ENCODE measurements at regions not wholly inside any gene's neighbourhood (a gene's known extent, or its start where the extent isn't known, plus 50 kb on each side); places are given as distances from the start of the nearest gene placed in this dataset.
"Not testable (repeated sequence)": the region's sequence is repeated elsewhere in the genome, so short reads cannot be mapped to it uniquely, and the experiment has no call there.

GRCh38 chr22:26769663-26770062 is 112.3 kb downstream of the MIAT start:
- no peak overlapping the region for H3K4me3 ChIP-seq
- WGBS, 4 donors: 75 to 100% (median 85%) methylated on average over 1 of the region's 1 CpG; no CpG with 5 or more reads in 1 of the 4 donors
- DNase-seq: no peak
- no peaks in the 10 kb centered on the region for H3K9me3 ChIP-seq (replicated peaks in 1 of 3)
- no peaks in the 10 kb centered on the region for H3K27me3 ChIP-seq
- TF ChIP-seq CTCF (IDR thresholded peaks at IDR 0.05): no peak
- no peak for TF ChIP-seq POLR2A (IDR thresholded peaks at IDR 0.05)
- no peak overlapping the region for H3K27ac ChIP-seq
- no peaks in the 10 kb centered on the region for H3K36me3 ChIP-seq (replicated peaks in 1 of 2)
- intact Hi-C loops (cut with DNase I): no loop called here
- H3K4me1 ChIP-seq (replicated peaks in 1 of 2): peaks cover 7 to 10% of the 10 kb centered on the region in 2 donors

- no peaks in the 10 kb centered on the region for H3K27me3 ChIP-seq
- H3K36me3 ChIP-seq (replicated peaks in 1 of 2): no peaks in the 10 kb centered on the region
- no peaks in the 10 kb centered on the region for H3K9me3 ChIP-seq (replicated peaks in 1 of 3)
- no peak overlapping the region for H3K4me3 ChIP-seq
- intact Hi-C loops (cut with DNase I): no loop called here
- H3K4me1 ChIP-seq (replicated peaks in 1 of 2): peaks cover 7 to 10% of the 10 kb centered on the region in 2 donors
- 39 to 60% (median 48%) methylated on average over 2 of the region's 2 CpGs for WGBS, 4 donors
- no peak for TF ChIP-seq CTCF (IDR thresholded peaks at IDR 0.05)
- no peak for TF ChIP-seq POLR2A (IDR thresholded peaks at IDR 0.05)
- peak in 1 of 7 donors; percentile 27 for DNase-seq
- H3K27ac ChIP-seq: peak overlapping the region in 2 of 5 donors; percentile 26 to 52
Observed at GRCh38 chr22:26770624-26771023, 113.2 kb downstream of the MIAT start.

GRCh38 chr22:26773054-26773453 is 115.7 kb downstream of the MIAT start:
- 89 to 97% methylated on average over 10 to 12 of the region's 28 CpGs; no CpG with 5 or more reads in 2 of the 4 donors for WGBS, 4 donors
- H3K4me3 ChIP-seq; intact Hi-C loops (cut with DNase I); H3K36me3 ChIP-seq (replicated peaks in 1 of 2); DNase-seq; H3K27ac ChIP-seq; H3K9me3 ChIP-seq (replicated peaks in 1 of 3); H3K27me3 ChIP-seq: not testable (repeated sequence)
- H3K4me1 ChIP-seq (replicated peaks in 1 of 2): peaks cover 11 to 24% of the 10 kb centered on the region in 2 donors

GRCh38 chr22:26775394-26775793 is 118.0 kb downstream of the MIAT start:
- intact Hi-C loops (cut with DNase I): no loop called here
- TF ChIP-seq CTCF (IDR thresholded peaks at IDR 0.05) (no peak), POLR2A (IDR thresholded peaks at IDR 0.05) (no peak)
- no peak overlapping the region for H3K4me3 ChIP-seq
- H3K4me1 ChIP-seq (replicated peaks in 1 of 2): peaks cover 9 to 26% of the 10 kb centered on the region in 2 donors
- H3K27me3 ChIP-seq: no peaks in the 10 kb centered on the region
- DNase-seq: no peak
- no peaks in the 10 kb centered on the region for H3K36me3 ChIP-seq (replicated peaks in 1 of 2)
- H3K9me3 ChIP-seq (replicated peaks in 1 of 3): no peaks in the 10 kb centered on the region
- WGBS, 4 donors: 93 to 99% (median 95%) methylated on average over 3 of the region's 3 CpGs
- no peak overlapping the region for H3K27ac ChIP-seq

- Histone ChIP-seq H3K27ac (peak overlapping the region in 3 of 5 donors; percentile 33 to 72 (median 68)), H3K36me3 (replicated peaks in 1 of 2) (no peaks in the 10 kb centered on the region), H3K9me3 (replicated peaks in 1 of 3) (no peaks in the 10 kb centered on the region), H3K27me3 (no peaks in the 10 kb centered on the region), H3K4me3 (no peak overlapping the region), H3K4me1 (replicated peaks in 1 of 2) (peaks cover 5 to 17% of the 10 kb centered on the region in 2 donors)
- no peak for TF ChIP-seq POLR2A (IDR thresholded peaks at IDR 0.05)
- peak in 3 of 6 experiments; percentile 11 to 20 (median 15) for TF ChIP-seq CTCF (IDR thresholded peaks at IDR 0.05)
- WGBS, 4 donors: 39 to 48% (median 43%) methylated on average over 6 of the region's 6 CpGs
- intact Hi-C loops (cut with DNase I): no loop called here
- peak; percentile 68 to 89 (median 82) for DNase-seq
Observed at GRCh38 chr22:26777156-26777801, 119.9 kb downstream of the MIAT start.

Measured in adrenal gland (tissue), 9 donors.